SK-N-SH (cell line): ENCODE measurements at regions not wholly inside any gene's neighbourhood (a gene's known extent, or its start where the extent isn't known, plus 50 kb on each side); places are given as distances from the start of the nearest gene placed in this dataset.

Source experiments
- RAD21 ChIP-seq: IDR thresholded peaks from 2 replicates; pipeline ENCODE4 v1.6.1; 2012; ENCODE audit warnings: mild to moderate bottlenecking, low read length
- TF ChIP-seq, protein P1 (sequence below): fragments of 200-600 bp; sonication (generic); IDR thresholded peaks from 2 replicates; pipeline ENCODE4 v1.6.1; 2017; ENCODE audit warnings: antibody characterized with exemption, mild to moderate bottlenecking, moderate library complexity
- TF ChIP-seq, protein P2 (sequence below): IDR thresholded peaks from 2 replicates; pipeline ENCODE4 v1.6.1; 2012; ENCODE audit warnings: mild to moderate bottlenecking, low read depth, low read length, moderate library complexity

DNA sequence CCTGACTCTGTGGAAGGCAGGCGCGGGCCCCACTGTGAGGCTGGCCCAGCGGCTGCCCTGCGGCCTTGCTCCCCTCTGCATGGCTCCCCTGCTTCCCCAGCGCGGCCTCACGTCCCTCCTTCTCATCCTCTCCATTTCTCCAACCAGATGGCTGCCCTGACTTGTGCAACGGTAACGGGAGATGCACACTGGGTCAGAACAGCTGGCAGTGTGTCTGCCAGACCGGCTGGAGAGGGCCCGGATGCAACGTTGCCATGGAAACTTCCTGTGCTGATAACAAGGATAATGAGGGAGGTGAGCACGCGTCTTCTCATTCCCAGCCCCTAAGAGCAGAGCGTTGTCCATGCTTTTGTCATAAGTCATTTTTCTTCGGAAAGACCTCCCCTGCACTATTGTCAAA is 129.0 kb upstream of the WWC1 start:
- no peak for TF ChIP-seq RAD21
- TF ChIP-seq, protein P1, sequence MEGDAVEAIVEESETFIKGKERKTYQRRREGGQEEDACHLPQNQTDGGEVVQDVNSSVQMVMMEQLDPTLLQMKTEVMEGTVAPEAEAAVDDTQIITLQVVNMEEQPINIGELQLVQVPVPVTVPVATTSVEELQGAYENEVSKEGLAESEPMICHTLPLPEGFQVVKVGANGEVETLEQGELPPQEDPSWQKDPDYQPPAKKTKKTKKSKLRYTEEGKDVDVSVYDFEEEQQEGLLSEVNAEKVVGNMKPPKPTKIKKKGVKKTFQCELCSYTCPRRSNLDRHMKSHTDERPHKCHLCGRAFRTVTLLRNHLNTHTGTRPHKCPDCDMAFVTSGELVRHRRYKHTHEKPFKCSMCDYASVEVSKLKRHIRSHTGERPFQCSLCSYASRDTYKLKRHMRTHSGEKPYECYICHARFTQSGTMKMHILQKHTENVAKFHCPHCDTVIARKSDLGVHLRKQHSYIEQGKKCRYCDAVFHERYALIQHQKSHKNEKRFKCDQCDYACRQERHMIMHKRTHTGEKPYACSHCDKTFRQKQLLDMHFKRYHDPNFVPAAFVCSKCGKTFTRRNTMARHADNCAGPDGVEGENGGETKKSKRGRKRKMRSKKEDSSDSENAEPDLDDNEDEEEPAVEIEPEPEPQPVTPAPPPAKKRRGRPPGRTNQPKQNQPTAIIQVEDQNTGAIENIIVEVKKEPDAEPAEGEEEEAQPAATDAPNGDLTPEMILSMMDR: no peak
- TF ChIP-seq, protein P2, sequence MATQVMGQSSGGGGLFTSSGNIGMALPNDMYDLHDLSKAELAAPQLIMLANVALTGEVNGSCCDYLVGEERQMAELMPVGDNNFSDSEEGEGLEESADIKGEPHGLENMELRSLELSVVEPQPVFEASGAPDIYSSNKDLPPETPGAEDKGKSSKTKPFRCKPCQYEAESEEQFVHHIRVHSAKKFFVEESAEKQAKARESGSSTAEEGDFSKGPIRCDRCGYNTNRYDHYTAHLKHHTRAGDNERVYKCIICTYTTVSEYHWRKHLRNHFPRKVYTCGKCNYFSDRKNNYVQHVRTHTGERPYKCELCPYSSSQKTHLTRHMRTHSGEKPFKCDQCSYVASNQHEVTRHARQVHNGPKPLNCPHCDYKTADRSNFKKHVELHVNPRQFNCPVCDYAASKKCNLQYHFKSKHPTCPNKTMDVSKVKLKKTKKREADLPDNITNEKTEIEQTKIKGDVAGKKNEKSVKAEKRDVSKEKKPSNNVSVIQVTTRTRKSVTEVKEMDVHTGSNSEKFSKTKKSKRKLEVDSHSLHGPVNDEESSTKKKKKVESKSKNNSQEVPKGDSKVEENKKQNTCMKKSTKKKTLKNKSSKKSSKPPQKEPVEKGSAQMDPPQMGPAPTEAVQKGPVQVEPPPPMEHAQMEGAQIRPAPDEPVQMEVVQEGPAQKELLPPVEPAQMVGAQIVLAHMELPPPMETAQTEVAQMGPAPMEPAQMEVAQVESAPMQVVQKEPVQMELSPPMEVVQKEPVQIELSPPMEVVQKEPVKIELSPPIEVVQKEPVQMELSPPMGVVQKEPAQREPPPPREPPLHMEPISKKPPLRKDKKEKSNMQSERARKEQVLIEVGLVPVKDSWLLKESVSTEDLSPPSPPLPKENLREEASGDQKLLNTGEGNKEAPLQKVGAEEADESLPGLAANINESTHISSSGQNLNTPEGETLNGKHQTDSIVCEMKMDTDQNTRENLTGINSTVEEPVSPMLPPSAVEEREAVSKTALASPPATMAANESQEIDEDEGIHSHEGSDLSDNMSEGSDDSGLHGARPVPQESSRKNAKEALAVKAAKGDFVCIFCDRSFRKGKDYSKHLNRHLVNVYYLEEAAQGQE: no peak
